ENCODE measurements at regions not wholly inside any gene's neighbourhood (a gene's known extent, or its start where the extent isn't known, plus 50 kb on each side); places are given as distances from the start of the nearest gene placed in this dataset.

DNA sequence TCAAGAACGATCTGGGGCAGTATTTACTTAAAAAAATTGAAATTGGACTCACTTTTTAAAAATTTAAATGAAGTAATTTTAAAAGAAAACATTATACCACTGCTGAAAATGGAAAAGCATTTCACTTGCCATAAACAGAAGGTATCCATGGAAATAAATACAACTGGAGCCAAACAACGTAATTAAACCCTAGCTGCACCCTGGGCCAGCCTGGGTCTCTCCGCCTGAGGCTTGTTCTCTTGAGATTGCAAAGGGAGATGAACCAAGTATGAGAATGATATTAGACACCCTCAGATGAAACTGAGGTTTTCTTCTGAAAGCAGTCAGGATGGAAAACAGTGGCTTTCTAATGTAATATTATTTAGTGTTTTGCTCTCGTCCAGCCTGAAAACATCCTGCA, 264.4 kb downstream of the KCNE4 start:
- TF ChIP-seq, protein P1, sequence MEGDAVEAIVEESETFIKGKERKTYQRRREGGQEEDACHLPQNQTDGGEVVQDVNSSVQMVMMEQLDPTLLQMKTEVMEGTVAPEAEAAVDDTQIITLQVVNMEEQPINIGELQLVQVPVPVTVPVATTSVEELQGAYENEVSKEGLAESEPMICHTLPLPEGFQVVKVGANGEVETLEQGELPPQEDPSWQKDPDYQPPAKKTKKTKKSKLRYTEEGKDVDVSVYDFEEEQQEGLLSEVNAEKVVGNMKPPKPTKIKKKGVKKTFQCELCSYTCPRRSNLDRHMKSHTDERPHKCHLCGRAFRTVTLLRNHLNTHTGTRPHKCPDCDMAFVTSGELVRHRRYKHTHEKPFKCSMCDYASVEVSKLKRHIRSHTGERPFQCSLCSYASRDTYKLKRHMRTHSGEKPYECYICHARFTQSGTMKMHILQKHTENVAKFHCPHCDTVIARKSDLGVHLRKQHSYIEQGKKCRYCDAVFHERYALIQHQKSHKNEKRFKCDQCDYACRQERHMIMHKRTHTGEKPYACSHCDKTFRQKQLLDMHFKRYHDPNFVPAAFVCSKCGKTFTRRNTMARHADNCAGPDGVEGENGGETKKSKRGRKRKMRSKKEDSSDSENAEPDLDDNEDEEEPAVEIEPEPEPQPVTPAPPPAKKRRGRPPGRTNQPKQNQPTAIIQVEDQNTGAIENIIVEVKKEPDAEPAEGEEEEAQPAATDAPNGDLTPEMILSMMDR (IDR thresholded peaks at IDR 0.05): no peak
- no peak for TF ChIP-seq POLR2A (IDR thresholded peaks at IDR 0.05)
